ENCODE measurements at regions not wholly inside any gene's neighbourhood (a gene's known extent, or its start where the extent isn't known, plus 50 kb on each side); places are given as distances from the start of the nearest gene placed in this dataset.
"Not testable (repeated sequence)": the region's sequence is repeated elsewhere in the genome, so short reads cannot be mapped to it uniquely, and the experiment has no call there.

GRCh38 chr12:84406720-84407119 lies 505.9 kb downstream of the SLC6A15 start:
- TF ChIP-seq CHD4 (IDR thresholded peaks at IDR 0.05; ENCODE audit: borderline replicate concordance); POLR2AphosphoS2 (conservative IDR thresholded peaks at IDR 0.05; ENCODE audit: low read length); POLR2A (IDR thresholded peaks at IDR 0.05; ENCODE audit: low read length); JUN (IDR thresholded peaks at IDR 0.05); FOSL2 (IDR thresholded peaks at IDR 0.05); FOSL2 (CRISPR knock-in tag; IDR thresholded peaks at IDR 0.05); USF2 (IDR thresholded peaks at IDR 0.05); PBX3 (IDR thresholded peaks at IDR 0.05); CTCF (IDR thresholded peaks at IDR 0.05); ESRRA (IDR thresholded peaks at IDR 0.05; ENCODE audit: borderline replicate concordance, low read length); NPAS2 (CRISPR knock-in tag; IDR thresholded peaks at IDR 0.05; ENCODE audit: borderline replicate concordance): not testable (repeated sequence)
- peak; percentile 78 for TF ChIP-seq MAFK (IDR thresholded peaks at IDR 0.05; ENCODE audit: partially characterized antibody)

Data from A549 (cell line).